ENCODE measurements at regions not wholly inside any gene's neighbourhood (a gene's known extent, or its start where the extent isn't known, plus 50 kb on each side); places are given as distances from the start of the nearest gene placed in this dataset.

- peaks cover 23% of the 10 kb centered on the region for H3K27me3 Mint-ChIP-seq
- no peaks in the 10 kb centered on the region for H3K4me1 Mint-ChIP-seq (ENCODE audit: low read depth)
- H3K27ac Mint-ChIP-seq: no peak overlapping the region
- intact Hi-C loops (cut with micrococcal nuclease): no loop called here
- ChIA-PET POLR2A (no interaction called here), CTCF (no interaction called here)
- no peak overlapping the region for H3K4me3 Mint-ChIP-seq
- no peaks in the 10 kb centered on the region for H3K36me3 Mint-ChIP-seq
- H3K9me3 Mint-ChIP-seq: no peaks in the 10 kb centered on the region
- no peak for DNase-seq
These were observed 200.6 kb upstream of the CCL2 start for GRCh38 chr17:34054495-34054894.

GRCh38 chr17:34055606-34056005 lies 199.5 kb upstream of the CCL2 start:
- no peaks in the 10 kb centered on the region for H3K4me1 Mint-ChIP-seq (ENCODE audit: low read depth)
- no peaks in the 10 kb centered on the region for H3K36me3 Mint-ChIP-seq
- ChIA-PET POLR2A (no interaction called here), CTCF (no interaction called here)
- no peak overlapping the region for H3K27ac Mint-ChIP-seq
- DNase-seq: no peak
- H3K4me3 Mint-ChIP-seq: no peak overlapping the region
- intact Hi-C loops (cut with micrococcal nuclease): no loop called here
- no peaks in the 10 kb centered on the region for H3K9me3 Mint-ChIP-seq
- peaks cover 21% of the 10 kb centered on the region for H3K27me3 Mint-ChIP-seq

- Mint-ChIP-seq H3K4me1 (ENCODE audit: low read depth) (no peaks in the 10 kb centered on the region), H3K27ac (no peak overlapping the region), H3K4me3 (no peak overlapping the region), H3K27me3 (peaks cover 13% of the 10 kb centered on the region), H3K36me3 (no peaks in the 10 kb centered on the region), H3K9me3 (no peaks in the 10 kb centered on the region)
- intact Hi-C loops (cut with micrococcal nuclease): no loop called here
- CTCF ChIA-PET: no interaction called here
- DNase-seq: no peak
- POLR2A ChIA-PET: no interaction called here
These were observed 195.5 kb upstream of the CCL2 start for GRCh38 chr17:34059423-34060220.

- peaks cover 5% of the 10 kb centered on the region for H3K27me3 Mint-ChIP-seq
- no peak overlapping the region for H3K4me3 Mint-ChIP-seq
- ChIA-PET CTCF (no interaction called here), POLR2A (no interaction called here)
- H3K36me3 Mint-ChIP-seq: no peaks in the 10 kb centered on the region
- DNase-seq: no peak
- intact Hi-C loops (cut with micrococcal nuclease): no loop called here
- no peak overlapping the region for H3K27ac Mint-ChIP-seq
- H3K4me1 Mint-ChIP-seq (ENCODE audit: low read depth): no peaks in the 10 kb centered on the region
- no peaks in the 10 kb centered on the region for H3K9me3 Mint-ChIP-seq
These were observed 188.6 kb upstream of the CCL2 start for GRCh38 chr17:34066528-34066927.

GRCh38 chr17:34067011-34067410 lies 188.1 kb upstream of the CCL2 start:
- H3K27ac Mint-ChIP-seq: no peak overlapping the region
- no peaks in the 10 kb centered on the region for H3K9me3 Mint-ChIP-seq
- ChIA-PET CTCF (no interaction called here), POLR2A (no interaction called here)
- peaks cover 1% of the 10 kb centered on the region for H3K27me3 Mint-ChIP-seq
- H3K4me1 Mint-ChIP-seq (ENCODE audit: low read depth): no peaks in the 10 kb centered on the region
- no peak overlapping the region for H3K4me3 Mint-ChIP-seq
- H3K36me3 Mint-ChIP-seq: no peaks in the 10 kb centered on the region
- intact Hi-C loops (cut with micrococcal nuclease): no loop called here
- no peak for DNase-seq

- H3K36me3 Mint-ChIP-seq: no peaks in the 10 kb centered on the region
- no peak for DNase-seq
- ChIA-PET POLR2A (no interaction called here), CTCF (no interaction called here)
- no peaks in the 10 kb centered on the region for H3K9me3 Mint-ChIP-seq
- intact Hi-C loops (cut with micrococcal nuclease): no loop called here
- no peaks in the 10 kb centered on the region for H3K4me1 Mint-ChIP-seq (ENCODE audit: low read depth)
- no peak overlapping the region for H3K4me3 Mint-ChIP-seq
- H3K27ac Mint-ChIP-seq: no peak overlapping the region
- peaks cover 3% of the 10 kb centered on the region for H3K27me3 Mint-ChIP-seq
These were observed 186.5 kb upstream of the CCL2 start for GRCh38 chr17:34068571-34068970.

GRCh38 chr17:34070712-34071111 lies 184.4 kb upstream of the CCL2 start:
- Mint-ChIP-seq H3K4me3 (no peak overlapping the region), H3K27ac (no peak overlapping the region), H3K36me3 (no peaks in the 10 kb centered on the region), H3K4me1 (ENCODE audit: low read depth) (no peaks in the 10 kb centered on the region), H3K9me3 (no peaks in the 10 kb centered on the region), H3K27me3 (peaks cover 4% of the 10 kb centered on the region)
- intact Hi-C loops (cut with micrococcal nuclease): no loop called here
- no peak for DNase-seq
- ChIA-PET POLR2A (no interaction called here), CTCF (no interaction called here)

- POLR2A ChIA-PET: no interaction called here
- H3K27me3 Mint-ChIP-seq: peaks cover 6% of the 10 kb centered on the region
- H3K4me3 Mint-ChIP-seq: no peak overlapping the region
- DNase-seq: no peak
- no peaks in the 10 kb centered on the region for H3K9me3 Mint-ChIP-seq
- no peaks in the 10 kb centered on the region for H3K4me1 Mint-ChIP-seq (ENCODE audit: low read depth)
- no peaks in the 10 kb centered on the region for H3K36me3 Mint-ChIP-seq
- intact Hi-C loops (cut with micrococcal nuclease): no loop called here
- no peak overlapping the region for H3K27ac Mint-ChIP-seq
- CTCF ChIA-PET: no interaction called here
These were observed 183.1 kb upstream of the CCL2 start for GRCh38 chr17:34071886-34072420.

GRCh38 chr17:34075076-34075475 lies 180.0 kb upstream of the CCL2 start:
- Mint-ChIP-seq H3K9me3 (no peaks in the 10 kb centered on the region), H3K36me3 (no peaks in the 10 kb centered on the region), H3K27me3 (peaks cover 17% of the 10 kb centered on the region), H3K27ac (no peak overlapping the region), H3K4me3 (no peak overlapping the region), H3K4me1 (ENCODE audit: low read depth) (no peaks in the 10 kb centered on the region)
- ChIA-PET POLR2A (no interaction called here), CTCF (no interaction called here)
- no peak for DNase-seq
- intact Hi-C loops (cut with micrococcal nuclease): no loop called here

- ChIA-PET CTCF (interaction anchor here (0.7 kb wide), 1 partner anchor 62 kb away, joined by 3 read pairs; no protein-coding TSS in a partner anchor), POLR2A (interaction anchor here (0.5 kb wide), 1 partner anchor 964 kb away, joined by 3 read pairs; no protein-coding TSS in a partner anchor)
- Mint-ChIP-seq H3K27ac (no peak overlapping the region), H3K4me3 (no peak overlapping the region), H3K4me1 (ENCODE audit: low read depth) (no peaks in the 10 kb centered on the region), H3K36me3 (no peaks in the 10 kb centered on the region), H3K27me3 (peaks cover 16% of the 10 kb centered on the region), H3K9me3 (no peaks in the 10 kb centered on the region)
- DNase-seq: no peak
- intact Hi-C loops (cut with micrococcal nuclease): no loop called here
These were observed 178.1 kb upstream of the CCL2 start for GRCh38 chr17:34076743-34077631.

GRCh38 chr17:34081269-34081668 lies 173.8 kb upstream of the CCL2 start:
- Mint-ChIP-seq H3K4me3 (no peak overlapping the region), H3K27ac (no peak overlapping the region), H3K9me3 (no peaks in the 10 kb centered on the region), H3K4me1 (ENCODE audit: low read depth) (no peaks in the 10 kb centered on the region), H3K36me3 (no peaks in the 10 kb centered on the region), H3K27me3 (peaks cover 11% of the 10 kb centered on the region)
- ChIA-PET POLR2A (no interaction called here), CTCF (no interaction called here)
- intact Hi-C loops (cut with micrococcal nuclease): no loop called here
- no peak for DNase-seq

- H3K36me3 Mint-ChIP-seq: no peaks in the 10 kb centered on the region
- intact Hi-C loops (cut with micrococcal nuclease): no loop called here
- no peaks in the 10 kb centered on the region for H3K9me3 Mint-ChIP-seq
- ChIA-PET CTCF (no interaction called here), POLR2A (no interaction called here)
- no peak overlapping the region for H3K27ac Mint-ChIP-seq
- DNase-seq: no peak
- H3K4me1 Mint-ChIP-seq (ENCODE audit: low read depth): no peaks in the 10 kb centered on the region
- no peak overlapping the region for H3K4me3 Mint-ChIP-seq
- H3K27me3 Mint-ChIP-seq: peaks cover 12% of the 10 kb centered on the region
These were observed 172.7 kb upstream of the CCL2 start for GRCh38 chr17:34082404-34082803.

All from activated CD4-positive, alpha-beta memory T cell treated with anti-CD3 and anti-CD28 coated beads for 36 hours (primary cell).